GM19023 (cell line): ENCODE measurements at regions not wholly inside any gene's neighbourhood (a gene's known extent, or its start where the extent isn't known, plus 50 kb on each side); places are given as distances from the start of the nearest gene placed in this dataset.
"Not testable (repeated sequence)": the region's sequence is repeated elsewhere in the genome, so short reads cannot be mapped to it uniquely, and the experiment has no call there.

Experiments
- ATAC-seq: cut with Tn5 transposase; IDR thresholded peaks from one replicate; pipeline ENCODE4 v1.9.1; 2021; ENCODE audit warnings: mild to moderate bottlenecking, moderate library complexity; ENCODE audit not compliant: unreplicated experiment

GRCh38 chr14:71552809-71553208 lies 379.4 kb upstream of the RGS6 start:
- ATAC-seq: no peak

- ATAC-seq: no peak
These were observed 378.4 kb upstream of the RGS6 start for GRCh38 chr14:71553779-71554178.

GRCh38 chr14:71554323-71554722 lies 377.9 kb upstream of the RGS6 start:
- ATAC-seq: no peak

- ATAC-seq: peak; percentile 14
These were observed 377.1 kb upstream of the RGS6 start for GRCh38 chr14:71554959-71555612.

GRCh38 chr14:71555654-71556559 lies 376.3 kb upstream of the RGS6 start:
- peak; percentile 93 for ATAC-seq

GRCh38 chr14:71556730-71557129 lies 375.5 kb upstream of the RGS6 start:
- ATAC-seq: no peak

- no peak for ATAC-seq
These were observed 374.9 kb upstream of the RGS6 start for GRCh38 chr14:71557351-71557750.

- ATAC-seq: not testable (repeated sequence)
These were observed 373.3 kb upstream of the RGS6 start for GRCh38 chr14:71558943-71559342.

- no peak for ATAC-seq
These were observed 371.5 kb upstream of the RGS6 start for GRCh38 chr14:71560751-71561150.

GRCh38 chr14:71563492-71564153 lies 368.6 kb upstream of the RGS6 start:
- ATAC-seq: no peak

- no peak for ATAC-seq
These were observed 366.0 kb upstream of the RGS6 start for GRCh38 chr14:71566276-71566675.

GRCh38 chr14:71567499-71568133 lies 364.6 kb upstream of the RGS6 start:
- not testable (repeated sequence) for ATAC-seq

GRCh38 chr14:71574976-71575375 lies 357.3 kb upstream of the RGS6 start:
- ATAC-seq: no peak

- no peak for ATAC-seq
These were observed 355.8 kb upstream of the RGS6 start for GRCh38 chr14:71576472-71576871.

GRCh38 chr14:71579331-71579730 lies 352.9 kb upstream of the RGS6 start:
- ATAC-seq: no peak

GRCh38 chr14:71582705-71583104 lies 349.5 kb upstream of the RGS6 start:
- no peak for ATAC-seq

- ATAC-seq: no peak
These were observed 349.0 kb upstream of the RGS6 start for GRCh38 chr14:71583194-71583593.

- ATAC-seq: no peak
These were observed 348.5 kb upstream of the RGS6 start for GRCh38 chr14:71583705-71584104.

- no peak for ATAC-seq
These were observed 346.9 kb upstream of the RGS6 start for GRCh38 chr14:71585361-71585760.

GRCh38 chr14:71586131-71586897 lies 345.9 kb upstream of the RGS6 start:
- no peak for ATAC-seq
